ENCODE measurements at regions not wholly inside any gene's neighbourhood (a gene's known extent, or its start where the extent isn't known, plus 50 kb on each side); places are given as distances from the start of the nearest gene placed in this dataset.

GRCh38 chr1:38571726-38572125, 287.8 kb downstream of the RRAGC start:
- no peak for DNase-seq (ENCODE audit: low spot score)

GRCh38 chr1:38570657-38570975, 289.0 kb downstream of the RRAGC start:
- DNase-seq (ENCODE audit: low spot score): no peak

GRCh38 chr1:38569932-38570656, 289.5 kb downstream of the RRAGC start:
- no peak for DNase-seq (ENCODE audit: low spot score)

GRCh38 chr1:38568061-38568857, 291.3 kb downstream of the RRAGC start:
- no peak for DNase-seq (ENCODE audit: low spot score)

- DNase-seq (ENCODE audit: low spot score): no peak
Observed at GRCh38 chr1:38567401-38567800, 292.2 kb downstream of the RRAGC start.

- DNase-seq (ENCODE audit: low spot score): no peak
Observed at GRCh38 chr1:38565020-38565491, 294.5 kb downstream of the RRAGC start.

- no peak for DNase-seq (ENCODE audit: low spot score)
Observed at GRCh38 chr1:38563942-38564735, 295.4 kb downstream of the RRAGC start.

- no peak for DNase-seq (ENCODE audit: low spot score)
Observed at GRCh38 chr1:38561725-38562124, 297.8 kb downstream of the RRAGC start.

- no peak for DNase-seq (ENCODE audit: low spot score)
Observed at GRCh38 chr1:38561110-38561509, 298.5 kb downstream of the RRAGC start.

- DNase-seq (ENCODE audit: low spot score): no peak
Observed at GRCh38 chr1:38560457-38560856, 299.1 kb downstream of the RRAGC start.

GRCh38 chr1:38559446-38560165, 300.0 kb downstream of the RRAGC start:
- DNase-seq (ENCODE audit: low spot score): no peak

- no peak for DNase-seq (ENCODE audit: low spot score)
Observed at GRCh38 chr1:38558500-38559445, 300.8 kb downstream of the RRAGC start.

- no peak for DNase-seq (ENCODE audit: low spot score)
Observed at GRCh38 chr1:38558055-38558454, 301.5 kb downstream of the RRAGC start.

- DNase-seq (ENCODE audit: low spot score): no peak
Observed at GRCh38 chr1:38555594-38555993, 304.0 kb downstream of the RRAGC start.

- DNase-seq (ENCODE audit: low spot score): no peak
Observed at GRCh38 chr1:38555130-38555529, 304.4 kb downstream of the RRAGC start.

- no peak for DNase-seq (ENCODE audit: low spot score)
Observed at GRCh38 chr1:38551318-38552307, 308.0 kb downstream of the RRAGC start.

- DNase-seq (ENCODE audit: low spot score): no peak
Observed at GRCh38 chr1:38549191-38549590, 310.4 kb downstream of the RRAGC start.

GRCh38 chr1:38547321-38547720, 312.3 kb downstream of the RRAGC start:
- DNase-seq (ENCODE audit: low spot score): no peak

- DNase-seq (ENCODE audit: low spot score): no peak
Observed at GRCh38 chr1:38546636-38547035, 312.9 kb downstream of the RRAGC start.

GRCh38 chr1:38541223-38541622, 318.3 kb downstream of the RRAGC start:
- no peak for DNase-seq (ENCODE audit: low spot score)

All from kidney capillary endothelial cell (primary cell).